Muscle layer of colon (tissue), 2 donors: ENCODE measurements at regions not wholly inside any gene's neighbourhood (a gene's known extent, or its start where the extent isn't known, plus 50 kb on each side); places are given as distances from the start of the nearest gene placed in this dataset.
"Not testable (repeated sequence)": the region's sequence is repeated elsewhere in the genome, so short reads cannot be mapped to it uniquely, and the experiment has no call there.

ENCODE experiments used
- H3K27ac ChIP-seq: one replicate; pipeline ENCODE4 v1.7.0; 2013; ENCODE audit warnings: low read depth, mild to moderate bottlenecking, low read length, moderate library complexity
- H3K27me3 ChIP-seq, 2 donors: one replicate each; pipeline ENCODE4 v1.7.0; 2013; ENCODE audit warnings: low read length in 2 of 2, mild to moderate bottlenecking in 2 of 2; ENCODE audit not compliant: insufficient read depth in 2 of 2, control insufficient read depth in 1 of 2
- H3K36me3 ChIP-seq: one replicate; pipeline ENCODE4 v1.7.0; 2013; ENCODE audit warnings: mild to moderate bottlenecking, low read length; ENCODE audit not compliant: insufficient read depth
- H3K4me1 ChIP-seq: one replicate; pipeline ENCODE4 v1.7.0; 2013; ENCODE audit warnings: mild to moderate bottlenecking, low read length; ENCODE audit not compliant: insufficient read depth
- H3K4me3 ChIP-seq, 2 donors: one replicate each; pipeline ENCODE4 v1.7.0; 2013; ENCODE audit warnings: low read length in 2 of 2, low read depth in 1 of 2, mild to moderate bottlenecking in 1 of 2, moderate library complexity in 1 of 2
- H3K9ac ChIP-seq: one replicate; pipeline ENCODE4 v1.7.0; 2013; ENCODE audit warnings: low read length
- H3K9me3 ChIP-seq: one replicate; pipeline ENCODE4 v1.7.0; 2013; ENCODE audit warnings: mild to moderate bottlenecking, low read length
- donor health status: abdominal sarcoma.
- donor health status: Adenocarcinoma of cecum.

DNA sequence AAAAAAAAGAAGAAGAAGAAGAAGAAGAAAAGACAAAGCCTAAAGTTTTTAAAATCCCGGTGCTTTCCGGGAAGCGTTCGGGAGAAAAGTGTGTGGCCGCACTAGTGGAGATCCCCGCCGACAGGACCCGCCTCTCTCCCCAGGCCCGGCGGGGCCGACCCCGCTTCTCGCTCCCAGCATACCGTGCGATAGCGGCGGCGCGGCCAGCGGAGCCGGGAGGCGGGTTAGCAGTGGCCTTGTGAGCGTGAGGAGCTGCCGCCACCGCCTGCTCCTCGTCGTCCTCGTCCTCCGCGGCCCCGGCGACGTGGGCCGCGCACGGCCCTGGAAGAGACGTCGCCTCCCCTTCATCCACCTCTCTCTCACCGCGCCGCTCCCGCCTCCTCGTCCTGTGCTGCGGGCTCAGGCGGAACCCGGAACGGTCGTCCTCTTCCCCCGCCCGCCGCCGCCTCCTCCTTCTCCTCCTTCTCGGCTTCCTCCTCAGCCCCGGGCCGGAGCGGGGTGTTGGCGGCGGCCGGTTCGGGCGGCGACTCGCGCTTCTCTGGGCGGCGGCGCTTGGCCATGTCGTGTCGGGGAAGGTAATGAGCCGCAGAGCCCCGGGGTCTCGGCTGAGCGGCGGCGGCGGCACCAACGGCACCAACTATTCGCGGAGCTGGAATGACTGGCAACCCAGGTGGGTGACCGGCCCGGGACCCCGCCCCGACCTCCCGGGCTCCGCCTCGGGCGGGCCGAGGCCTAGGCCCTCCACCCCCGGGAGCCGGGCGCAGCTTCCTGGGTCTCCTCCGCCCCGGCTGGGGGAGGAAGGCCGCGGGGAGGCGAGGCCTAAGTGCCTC is 62.6 kb upstream of the CDR2 start:
- not testable (repeated sequence) for H3K27me3 ChIP-seq, H3K4me1 ChIP-seq, H3K9me3 ChIP-seq, H3K9ac ChIP-seq, H3K36me3 ChIP-seq
- Histone ChIP-seq H3K4me3 (peak overlapping the region; percentile 50 to 79), H3K27ac (peak overlapping the region; percentile 82)

DNA sequence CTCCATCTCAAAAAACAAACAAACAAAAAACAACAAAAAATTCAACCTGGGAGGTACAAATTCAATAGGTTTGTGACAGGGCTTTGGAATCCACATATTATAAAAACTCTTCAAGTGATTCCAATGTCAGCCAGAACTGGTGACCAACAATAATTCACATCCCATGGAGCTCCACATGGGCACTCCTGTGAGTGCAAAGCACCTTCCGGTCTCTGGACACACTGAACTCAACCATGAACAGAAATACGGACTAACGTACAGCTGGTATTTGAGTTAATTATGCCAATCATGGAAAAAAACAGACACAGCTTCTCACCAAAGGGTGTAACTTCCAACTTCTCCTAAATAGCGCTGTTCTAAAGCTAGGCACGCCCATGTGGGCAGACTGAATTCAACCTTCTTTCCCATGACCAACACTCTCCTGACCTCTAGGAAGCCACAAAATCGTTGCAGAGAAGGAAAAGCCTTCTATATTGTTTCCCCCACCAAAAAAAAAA is 62.0 kb upstream of the CDR2 start:
- H3K4me1 ChIP-seq, H3K9me3 ChIP-seq, H3K36me3 ChIP-seq, H3K9ac ChIP-seq, H3K27me3 ChIP-seq: not testable (repeated sequence)
- Histone ChIP-seq H3K27ac (peak overlapping the region; percentile 82), H3K4me3 (peak overlapping the region in 1 of 2 donors; percentile 50)

DNA sequence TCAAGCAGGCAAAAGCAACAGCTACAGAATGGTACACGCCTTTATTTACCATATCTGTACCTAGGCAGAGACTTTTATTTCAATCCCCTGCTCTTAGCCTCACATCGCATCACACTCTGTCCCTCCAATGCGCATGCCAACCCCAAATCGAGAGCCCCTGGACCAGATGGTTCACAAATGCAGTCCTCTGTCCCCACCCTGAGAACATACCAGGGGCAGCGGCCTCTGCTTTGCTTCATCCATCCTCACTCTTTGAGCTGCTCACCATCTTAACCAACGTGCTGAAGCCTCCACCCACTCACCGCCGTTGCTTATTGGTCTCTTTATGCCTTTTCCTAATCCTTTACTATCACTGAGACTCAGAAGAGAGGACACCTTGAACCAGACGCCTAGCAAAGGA is 56.9 kb upstream of the CDR2 start:
- peaks cover 11% of the 10 kb centered on the region for H3K36me3 ChIP-seq
- H3K9me3 ChIP-seq, H3K27me3 ChIP-seq, H3K4me1 ChIP-seq, H3K4me3 ChIP-seq, H3K27ac ChIP-seq, H3K9ac ChIP-seq: not testable (repeated sequence)

DNA sequence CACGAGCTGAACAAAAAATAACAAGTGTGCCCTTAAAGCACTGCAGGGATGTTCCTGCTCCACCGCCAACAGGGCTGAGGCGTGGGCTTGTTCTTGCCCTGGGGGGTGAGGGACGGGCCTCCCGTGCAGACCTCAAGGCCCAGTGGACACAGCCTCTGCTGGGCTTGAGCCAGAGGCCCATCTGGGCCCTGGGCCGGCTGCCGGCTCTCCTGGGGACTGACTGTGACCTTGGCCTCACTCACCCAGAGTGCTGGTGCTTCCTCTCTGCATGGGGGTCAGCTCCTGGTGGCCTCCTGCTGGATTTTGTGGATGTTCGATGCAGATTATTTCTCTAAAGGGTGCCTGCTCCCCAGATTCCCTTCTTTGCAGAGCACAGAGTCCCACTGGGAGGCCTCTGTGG is 54.2 kb upstream of the CDR2 start:
- H3K9ac ChIP-seq: no peak overlapping the region
- H3K9me3 ChIP-seq: no peaks in the 10 kb centered on the region
- no peaks in the 10 kb centered on the region for H3K27me3 ChIP-seq
- peaks cover 11% of the 10 kb centered on the region for H3K4me1 ChIP-seq
- H3K4me3 ChIP-seq: no peak overlapping the region
- no peak overlapping the region for H3K27ac ChIP-seq
- peaks cover 14% of the 10 kb centered on the region for H3K36me3 ChIP-seq

DNA sequence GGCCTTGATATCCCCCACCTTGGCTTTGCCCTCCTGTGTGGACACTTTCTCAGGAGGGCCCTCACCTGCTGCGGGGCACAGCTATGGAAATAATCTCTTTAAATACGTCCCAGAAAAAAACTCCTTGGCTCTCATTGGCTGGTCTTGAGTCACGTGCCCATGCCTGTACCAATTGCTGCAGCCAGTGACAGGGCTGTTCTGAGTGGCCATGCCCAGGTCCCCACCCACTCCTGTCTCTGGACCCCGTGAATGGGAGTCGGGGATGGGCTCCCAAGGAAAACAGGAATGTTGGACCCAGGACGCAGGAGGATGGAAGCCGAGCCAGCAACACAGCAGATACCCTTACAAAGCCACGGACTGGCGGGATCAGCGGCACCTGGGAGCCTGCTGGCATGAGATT is 53.1 kb upstream of the CDR2 start:
- H3K36me3 ChIP-seq: peaks cover 15% of the 10 kb centered on the region
- H3K4me3 ChIP-seq: no peak overlapping the region
- no peak overlapping the region for H3K27ac ChIP-seq
- H3K9me3 ChIP-seq: no peaks in the 10 kb centered on the region
- H3K4me1 ChIP-seq: peaks cover 11% of the 10 kb centered on the region
- H3K9ac ChIP-seq: no peak overlapping the region
- no peaks in the 10 kb centered on the region for H3K27me3 ChIP-seq

DNA sequence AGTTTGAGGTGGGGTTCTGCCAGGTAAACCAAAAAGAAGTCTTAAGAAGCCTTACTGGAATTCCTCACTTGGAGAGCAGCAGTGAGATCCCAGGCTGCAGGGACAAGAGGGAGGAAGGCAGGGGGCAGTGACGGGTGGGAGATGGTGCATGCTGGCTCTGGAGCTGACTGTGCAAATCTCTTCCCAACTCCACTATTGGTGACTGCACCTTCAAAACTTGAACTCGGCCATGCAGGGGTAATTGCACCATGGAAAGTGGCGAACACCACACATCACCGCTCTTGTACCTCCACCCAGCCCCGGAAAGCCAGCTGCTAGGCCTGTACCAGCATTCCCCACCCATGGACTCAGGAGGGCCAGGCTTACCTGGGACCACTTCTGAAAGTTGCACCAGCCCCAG is 51.4 kb upstream of the CDR2 start:
- no peak overlapping the region for H3K4me3 ChIP-seq
- H3K9ac ChIP-seq: no peak overlapping the region
- peaks cover 11% of the 10 kb centered on the region for H3K4me1 ChIP-seq
- no peak overlapping the region for H3K27ac ChIP-seq
- no peaks in the 10 kb centered on the region for H3K9me3 ChIP-seq
- H3K27me3 ChIP-seq: no peaks in the 10 kb centered on the region
- peaks cover 15% of the 10 kb centered on the region for H3K36me3 ChIP-seq

DNA sequence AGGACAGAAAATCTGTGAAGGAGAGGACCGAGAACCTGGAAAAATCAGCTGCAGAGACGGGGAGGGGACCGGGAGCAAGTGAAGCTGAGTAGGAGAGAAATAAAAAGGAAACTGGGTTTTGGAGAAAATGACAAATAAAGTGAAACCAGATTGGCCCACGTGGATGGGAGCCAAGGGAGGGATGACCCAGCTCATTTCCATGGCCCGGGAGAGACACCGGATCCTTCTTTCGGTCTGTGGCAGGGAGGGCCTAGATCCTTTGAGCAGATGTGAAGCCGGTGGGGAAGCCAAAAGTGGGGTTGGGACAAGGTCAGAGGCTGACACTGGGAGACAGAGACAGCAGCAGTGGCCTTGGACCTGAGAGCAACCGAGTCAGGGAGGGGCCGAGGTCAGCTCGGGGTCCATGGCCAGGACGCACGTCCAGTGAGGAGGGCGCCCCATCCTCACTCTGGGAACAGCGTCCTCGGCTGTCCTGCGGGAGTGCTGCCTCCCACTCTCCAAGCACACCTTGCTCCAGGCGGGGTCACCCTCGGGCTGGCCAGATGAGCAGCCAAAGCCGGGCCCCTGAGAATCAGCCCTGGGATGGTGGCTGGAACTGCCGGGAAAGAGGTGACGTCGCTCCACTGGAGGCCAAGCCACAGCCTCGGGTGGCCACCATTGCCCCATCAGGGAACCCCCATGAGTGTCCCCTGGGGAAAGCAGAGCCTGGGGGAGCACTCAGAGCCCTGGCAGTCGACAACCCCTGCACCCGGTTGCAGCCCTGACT is 50.8 kb upstream of the CDR2 start:
- peaks cover 11% of the 10 kb centered on the region for H3K4me1 ChIP-seq
- no peak overlapping the region for H3K9ac ChIP-seq
- peak overlapping the region in 1 of 2 donors; percentile 41 for H3K4me3 ChIP-seq
- peaks cover 15% of the 10 kb centered on the region for H3K36me3 ChIP-seq
- no peaks in the 10 kb centered on the region for H3K9me3 ChIP-seq
- no peaks in the 10 kb centered on the region for H3K27me3 ChIP-seq
- H3K27ac ChIP-seq: peak overlapping the region; percentile 58

DNA sequence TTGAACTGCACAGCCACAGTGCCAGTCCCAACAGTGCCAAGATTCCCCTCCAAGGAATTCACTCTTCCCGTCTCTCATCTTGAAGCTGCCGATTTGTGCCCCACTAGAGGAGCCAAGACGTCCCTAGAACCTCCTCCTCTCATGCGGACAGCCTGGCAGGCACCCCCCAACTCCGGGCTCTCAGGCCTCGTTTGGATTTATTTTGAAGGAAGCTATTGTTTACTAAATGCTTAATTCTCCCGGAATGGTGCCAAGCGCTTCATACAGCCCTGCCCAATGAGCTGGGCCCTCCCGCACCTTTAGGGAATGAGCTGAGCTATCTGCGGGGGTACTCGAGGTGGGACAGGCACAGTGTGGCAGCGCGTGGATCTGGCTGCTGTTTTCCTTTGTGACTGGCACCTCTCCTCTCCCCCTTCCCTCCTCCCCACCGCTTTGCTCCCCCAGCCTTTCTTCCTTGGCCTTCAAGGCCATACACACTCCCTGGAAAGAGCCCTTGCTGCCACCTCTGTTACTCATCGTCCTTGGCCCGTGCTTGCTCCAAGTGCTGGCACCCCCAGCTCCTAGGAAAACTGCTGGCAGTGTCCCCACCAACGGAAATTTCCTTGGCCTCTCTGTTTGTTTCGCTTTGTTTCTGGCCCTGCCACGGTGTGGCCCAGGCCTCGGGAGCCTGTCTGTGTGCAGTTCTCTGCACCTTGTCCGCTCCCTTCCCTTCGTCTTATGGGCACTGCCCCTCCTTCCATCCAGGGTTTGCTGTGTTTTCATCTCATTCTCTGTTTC is 49.9 kb upstream of the CDR2 start:
- Histone ChIP-seq H3K9ac (no peak overlapping the region), H3K36me3 (peaks cover 15% of the 10 kb centered on the region), H3K4me1 (peaks cover 11% of the 10 kb centered on the region), H3K4me3 (peak overlapping the region in 1 of 2 donors; percentile 41), H3K27ac (peak overlapping the region; percentile 58), H3K9me3 (no peaks in the 10 kb centered on the region), H3K27me3 (no peaks in the 10 kb centered on the region)
